B cell (primary cell): ENCODE measurements at regions not wholly inside any gene's neighbourhood (a gene's known extent, or its start where the extent isn't known, plus 50 kb on each side); places are given as distances from the start of the nearest gene placed in this dataset.

Source experiments
- ATAC-seq: fragments of 200-7000 bp; cut with Tn5 transposase; one replicate; pipeline ENCODE4 v1.10.0; 2021; ENCODE audit warnings: low read depth, mild to moderate bottlenecking, moderate number of reproducible peaks, moderate library complexity
- CTCF ChIA-PET: fragments of 350-600 bp; sonication (Branson Sonifier 250); formaldehyde crosslinking; loops from one replicate; lab custom pipeline; 2021; ENCODE audit warnings: antibody characterized with exemption, inconsistent platforms; lab: Charles Lee
- POLR2A ChIA-PET: fragments of 350-600 bp; sonication (Branson Sonifier 250); formaldehyde crosslinking; loops from one replicate; lab custom pipeline; 2021; ENCODE audit warnings: antibody characterized with exemption; lab: Charles Lee
- DNase-seq: peaks from one replicate; pipeline ENCODE4 v3.0.0; 2013
- H2AFZ ChIP-seq: 2 replicates; pipeline ENCODE4 v1.6.1; 2012; ENCODE audit warnings: mild to moderate bottlenecking, low read depth, low read length; ENCODE audit not compliant: insufficient read depth, poor library complexity, severe bottlenecking
- H3K27ac ChIP-seq, 2 donors: 1 replicate in 1 of 2; 2 replicates in 1 of 2; pipeline ENCODE4 v1.5.1; 2012 to 2013; ENCODE audit warnings: low read length in 2 of 2, mild to moderate bottlenecking in 2 of 2, moderate library complexity in 1 of 2
- H3K27me3 ChIP-seq, 4 experiments: fragments of 200-600 bp in 1 of 4; sonication (generic) in 1 of 4; replicated peaks in 1 of 4; 1 replicate in 2 of 4; 2 replicates in 2 of 4; pipeline versions ENCODE4 v1.6.1 to v1.7.0; 2013 to 2016; ENCODE audit warnings: low read length in 3 of 4, mild to moderate bottlenecking in 2 of 4, mixed read lengths in 1 of 4, moderate library complexity in 1 of 4; ENCODE audit not compliant: insufficient read depth in 4 of 4, control insufficient read depth in 3 of 4; ENCODE audit errors: control extremely low read depth in 1 of 4
- H3K36me3 ChIP-seq, 2 experiments: replicated peaks in 1 of 2; 1 replicate in 1 of 2; 2 replicates in 1 of 2; pipeline versions ENCODE4 v1.6.1 to v1.7.1; 2013; ENCODE audit warnings: low read length in 1 of 2; ENCODE audit not compliant: insufficient read depth in 2 of 2, control insufficient read depth in 1 of 2; ENCODE audit errors: control extremely low read depth in 1 of 2, extremely low read depth in 1 of 2
- H3K4me1 ChIP-seq, 2 donors: fragments of 200-600 bp in 1 of 2; sonication (generic) in 1 of 2; 1 replicate in 1 of 2; 2 replicates in 1 of 2; pipeline versions ENCODE4 v1.5.1 to v1.6.1; 2013 to 2017; ENCODE audit warnings: low read length in 2 of 2; ENCODE audit not compliant: control insufficient read depth in 2 of 2, insufficient read depth in 2 of 2
- H3K4me2 ChIP-seq: replicated peaks from 2 replicates; pipeline ENCODE3; 2012; ENCODE audit warnings: mild to moderate bottlenecking, low read depth, low read length; ENCODE audit not compliant: poor library complexity, severe bottlenecking
- H3K4me3 ChIP-seq, 5 experiments: fragments of 200-600 bp in 1 of 5; sonication (generic) in 1 of 5; 1 replicate in 3 of 5; 2 replicates in 2 of 5; pipeline versions ENCODE4 v1.5.1 to v1.7.0; 2011 to 2016; ENCODE audit warnings: low read length in 4 of 5, mild to moderate bottlenecking in 4 of 5, low read depth in 2 of 5, control low read depth in 1 of 5, moderate library complexity in 1 of 5; ENCODE audit not compliant: insufficient read depth in 1 of 5; ENCODE audit errors: control extremely low read depth in 1 of 5, extremely low read depth in 1 of 5
- H3K79me2 ChIP-seq: fragments of 200-600 bp; sonication (generic); one replicate; pipeline ENCODE4 v1.6.0; 2016; ENCODE audit warnings: low read length; ENCODE audit not compliant: control insufficient read depth, insufficient read depth
- H3K9ac ChIP-seq: fragments of 200-600 bp; sonication (generic); 2 replicates; pipeline ENCODE4 v1.6.1; 2017; ENCODE audit warnings: mild to moderate bottlenecking, low read length, moderate library complexity
- H3K9me3 ChIP-seq, 3 donors: one replicate each; pipeline versions ENCODE4 v1.6.1 to v1.7.1; 2013; ENCODE audit warnings: low read length in 2 of 3; ENCODE audit not compliant: control insufficient read depth in 2 of 3, insufficient read depth in 1 of 3; ENCODE audit errors: control extremely low read depth in 1 of 3
- H4K20me1 ChIP-seq: 2 replicates; pipeline ENCODE4 v1.6.0; 2012; ENCODE audit warnings: mild to moderate bottlenecking, low read length; ENCODE audit not compliant: insufficient read depth, control insufficient read depth, poor library complexity, severe bottlenecking
- H3K27ac Mint-ChIP-seq: one replicate; pipeline ENCODE4 v1.8.0; 2021; ENCODE audit warnings: mixed read lengths
- H3K27me3 Mint-ChIP-seq: one replicate; pipeline ENCODE4 v1.8.0; 2021; ENCODE audit warnings: mixed read lengths
- H3K4me1 Mint-ChIP-seq: one replicate; pipeline ENCODE4 v1.8.0; 2021; ENCODE audit warnings: mixed read lengths
- H3K4me3 Mint-ChIP-seq: one replicate; pipeline ENCODE4 v1.8.0; 2021; ENCODE audit warnings: mixed read lengths
- H3K9me3 Mint-ChIP-seq: one replicate; pipeline ENCODE4 v1.8.0; 2022; ENCODE audit warnings: mixed read lengths; ENCODE audit not compliant: insufficient read depth
- CTCF ChIP-seq: fragments of 200-600 bp; IDR thresholded peaks from one replicate; pipeline ENCODE4 v1.8.0; 2022; ENCODE audit warnings: antibody characterized with exemption, mild to moderate bottlenecking
- EZH2 ChIP-seq: IDR thresholded peaks from 2 replicates; pipeline ENCODE4 v1.6.1; 2012; ENCODE audit warnings: borderline replicate concordance, low read depth, mild to moderate bottlenecking, moderate library complexity, low read length; ENCODE audit not compliant: insufficient read depth, poor library complexity, severe bottlenecking
- WGBS: methylation state at CpG from one replicate; pipeline ENCODE4 v1.1.5; 2013; ENCODE audit warnings: missing lambda C conversion rate; ENCODE audit not compliant: insufficient coverage; 5-methylcytosine and 5-hydroxymethylcytosine counted together
- intact Hi-C: fragments of 100-400 bp; cut with micrococcal nuclease; formaldehyde crosslinking; loops from one replicate; pipeline ENCODE4 v1.10.0; 2022

- no peak overlapping the region for H3K4me3 ChIP-seq
- Mint-ChIP-seq H3K4me1 (no peaks in the 10 kb centered on the region), H3K9me3 (peaks cover 6% of the 10 kb centered on the region), H3K27me3 (no peaks in the 10 kb centered on the region), H3K27ac (no peak overlapping the region), H3K4me3 (no peak overlapping the region)
- no peak for DNase-seq
- no peaks in the 10 kb centered on the region for H3K27me3 ChIP-seq
- intact Hi-C loops: no loop called here
- no peak for TF ChIP-seq CTCF
- TF ChIP-seq EZH2: no peak
- no peaks in the 10 kb centered on the region for H3K79me2 ChIP-seq
- peaks cover 4 to 16% (median 9%) of the 10 kb centered on the region in 3 donors for H3K9me3 ChIP-seq
- ChIA-PET POLR2A (no interaction called here), CTCF (no interaction called here)
- H3K4me2 ChIP-seq: no peak overlapping the region
- no peak overlapping the region for H2AFZ ChIP-seq
- no peaks in the 10 kb centered on the region for H3K36me3 ChIP-seq
- H4K20me1 ChIP-seq: no peaks in the 10 kb centered on the region
- H3K9ac ChIP-seq: no peak overlapping the region
- no peak overlapping the region for H3K27ac ChIP-seq
- no peaks in the 10 kb centered on the region for H3K4me1 ChIP-seq
- no peak for ATAC-seq
- WGBS: no CpG with 5 or more reads among the region's 2 CpGs
These were observed 412.2 kb downstream of the INSC start for GRCh38 chr11:15526859-15527450.

GRCh38 chr11:15532432-15532831 lies 417.7 kb downstream of the INSC start:
- H3K27ac Mint-ChIP-seq: no peak overlapping the region
- Histone ChIP-seq H3K4me3 (no peak overlapping the region), H3K36me3 (no peaks in the 10 kb centered on the region), H3K4me2 (no peak overlapping the region), H3K9me3 (peaks cover 0 to 6% (median 0%) of the 10 kb centered on the region in 3 donors), H3K9ac (no peak overlapping the region), H2AFZ (no peak overlapping the region), H3K27ac (no peak overlapping the region), H3K4me1 (no peaks in the 10 kb centered on the region), H4K20me1 (no peaks in the 10 kb centered on the region), H3K27me3 (no peaks in the 10 kb centered on the region), H3K79me2 (no peaks in the 10 kb centered on the region)
- no peaks in the 10 kb centered on the region for H3K27me3 Mint-ChIP-seq
- ATAC-seq (no peak), DNase-seq (no peak)
- intact Hi-C loops: no loop called here
- ChIA-PET CTCF (no interaction called here), POLR2A (no interaction called here)
- peaks cover 2% of the 10 kb centered on the region for H3K9me3 Mint-ChIP-seq
- no peaks in the 10 kb centered on the region for H3K4me1 Mint-ChIP-seq
- H3K4me3 Mint-ChIP-seq: no peak overlapping the region
- no CpG with 5 or more reads among the region's 4 CpGs for WGBS
- TF ChIP-seq EZH2 (no peak), CTCF (no peak)
